ENCODE measurements at regions not wholly inside any gene's neighbourhood (a gene's known extent, or its start where the extent isn't known, plus 50 kb on each side); places are given as distances from the start of the nearest gene placed in this dataset.
A peak's percentile ranks its signal among the peaks of the same experiment; 100 is the strongest.
"Not testable (repeated sequence)": the region's sequence is repeated elsewhere in the genome, so short reads cannot be mapped to it uniquely, and the experiment has no call there.

DNA sequence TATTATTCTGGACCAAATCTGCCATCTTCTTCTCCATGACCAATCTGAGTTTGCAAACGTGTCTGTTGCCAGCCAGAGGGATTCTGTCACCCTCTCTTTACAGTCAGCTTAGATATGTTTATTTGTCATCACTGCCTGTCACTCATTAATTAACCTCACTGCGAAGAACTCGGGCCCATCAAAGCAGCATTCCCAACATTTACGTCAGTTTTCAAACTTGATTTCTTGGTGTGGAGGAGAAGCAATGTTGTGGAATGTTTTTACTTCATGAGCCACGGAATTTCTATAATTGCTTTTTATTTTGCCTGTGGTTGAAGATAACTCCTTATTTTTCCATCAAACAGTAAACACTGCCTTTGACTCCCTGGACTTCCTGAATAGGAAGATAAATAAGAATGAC, 91.8 kb upstream of the CNKSR3 start:
- no peak for DNase-seq (ENCODE audit: low read depth)

DNA sequence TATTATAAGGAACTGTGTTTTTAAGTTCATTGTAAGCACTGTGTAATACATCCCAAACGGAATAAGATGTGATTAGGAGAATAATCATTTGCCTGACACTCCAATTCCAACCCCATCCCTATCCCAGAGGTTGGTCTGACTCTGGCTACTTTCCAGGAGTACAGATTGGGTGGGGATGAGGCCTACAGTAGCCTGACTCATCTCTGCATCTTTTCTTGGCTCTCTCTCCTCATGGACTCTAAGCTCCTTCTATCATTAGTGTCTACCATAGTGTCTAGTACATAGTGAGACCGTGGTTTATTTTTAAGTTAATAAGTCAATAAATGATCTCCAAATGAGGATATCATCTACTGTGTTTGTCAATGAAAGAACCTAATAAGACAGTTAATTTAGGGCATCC, 92.2 kb upstream of the CNKSR3 start:
- DNase-seq (ENCODE audit: low read depth), result no peak

DNA sequence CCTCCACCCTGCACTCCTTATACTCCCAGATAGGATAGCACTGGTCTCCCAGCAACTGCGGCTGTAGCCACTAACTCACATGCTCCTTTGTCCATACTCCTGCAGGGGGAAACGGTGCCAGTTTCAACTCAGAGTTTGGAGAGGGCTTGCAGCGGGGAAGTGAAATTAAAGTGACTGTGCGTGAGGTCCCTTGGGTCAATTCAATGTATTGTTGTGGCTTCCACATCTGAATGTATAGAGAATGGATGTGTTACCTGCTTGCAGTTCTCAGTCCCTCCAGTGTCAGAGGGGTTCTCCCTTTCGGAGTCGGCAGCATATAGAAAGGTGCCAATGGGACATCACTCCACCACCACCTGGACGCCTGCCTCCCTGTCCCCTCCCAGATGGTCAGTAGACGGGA, 93.6 kb upstream of the CNKSR3 start:
- no peak for DNase-seq (ENCODE audit: low read depth)

DNA sequence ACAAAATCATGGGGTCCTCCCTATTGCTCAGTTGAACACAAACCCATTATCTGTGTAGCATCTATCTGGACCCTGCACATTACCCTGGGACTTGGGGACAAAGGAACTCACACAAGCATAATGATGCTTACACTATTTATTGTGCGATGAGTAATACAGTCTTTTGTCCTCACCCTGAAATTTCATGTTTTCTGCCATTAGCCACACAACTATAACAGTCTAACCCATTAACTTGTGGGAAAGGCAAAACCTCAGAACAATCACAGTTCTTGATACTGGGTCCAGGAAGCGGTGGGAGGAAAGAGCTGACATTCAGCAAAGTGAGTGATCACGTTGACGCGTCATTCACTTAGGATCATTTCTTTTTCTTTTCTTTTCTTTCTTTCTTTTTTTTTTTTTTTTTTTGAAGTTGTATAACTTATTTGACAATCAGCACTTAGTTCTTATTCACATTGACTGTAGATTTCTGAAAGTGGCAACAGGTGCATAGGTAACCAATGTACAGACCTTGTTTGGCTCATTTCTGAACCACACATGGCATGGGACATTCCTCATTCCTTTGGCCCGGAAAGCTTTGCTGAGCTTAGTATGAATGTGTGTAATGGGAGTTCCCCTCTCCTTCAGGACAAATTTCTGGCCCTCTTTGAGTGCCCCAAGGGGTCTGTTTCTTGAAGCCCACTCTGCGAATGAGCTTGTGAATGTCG, 94.8 kb upstream of the CNKSR3 start:
- DNase-seq (ENCODE audit: low read depth), result no peak

DNA sequence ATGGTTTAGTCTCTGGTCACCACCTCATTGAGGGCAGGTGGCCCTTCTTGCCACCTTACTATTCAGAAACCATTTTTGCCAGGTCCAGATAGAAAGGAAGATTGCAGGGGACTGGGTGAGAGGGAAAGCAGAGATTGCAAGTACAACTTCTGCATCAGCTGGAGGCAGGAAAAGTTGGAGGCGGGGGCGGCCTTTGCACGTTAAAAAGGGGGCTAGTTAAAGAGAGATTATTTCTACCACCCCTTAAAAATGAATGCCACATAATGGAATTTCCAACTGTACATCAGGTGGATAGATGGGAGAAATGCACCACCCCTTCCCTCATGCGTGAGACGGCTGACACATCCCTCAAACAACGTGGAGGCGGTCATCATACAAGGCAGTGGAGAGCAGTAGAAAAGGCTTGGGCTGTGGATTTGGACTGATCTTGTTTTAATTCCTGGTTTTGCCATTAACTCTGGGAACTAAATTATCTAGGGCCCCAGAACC, 95.4 kb upstream of the CNKSR3 start:
- DNase-seq (ENCODE audit: low read depth), result no peak

DNA sequence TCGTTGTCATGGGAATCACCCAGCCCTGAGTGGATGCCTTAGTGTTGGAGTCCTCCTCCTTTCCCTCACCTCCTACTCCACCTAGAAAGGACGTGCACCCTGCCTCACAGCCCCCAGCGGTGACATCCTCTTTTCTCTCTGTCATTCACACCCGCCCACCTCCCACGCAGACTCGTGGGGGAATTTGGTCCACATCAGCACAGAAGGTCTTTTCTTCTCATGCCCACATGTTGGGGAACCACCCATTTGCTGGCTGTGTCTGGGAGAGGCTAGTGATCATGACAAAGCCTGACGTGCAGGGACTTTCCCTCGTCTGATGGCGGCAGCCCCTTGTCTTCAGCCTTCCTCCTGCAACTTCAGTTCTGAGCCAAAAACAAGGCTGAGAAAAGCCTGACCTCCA, 96.0 kb upstream of the CNKSR3 start:
- no peak for DNase-seq (ENCODE audit: low read depth)

DNA sequence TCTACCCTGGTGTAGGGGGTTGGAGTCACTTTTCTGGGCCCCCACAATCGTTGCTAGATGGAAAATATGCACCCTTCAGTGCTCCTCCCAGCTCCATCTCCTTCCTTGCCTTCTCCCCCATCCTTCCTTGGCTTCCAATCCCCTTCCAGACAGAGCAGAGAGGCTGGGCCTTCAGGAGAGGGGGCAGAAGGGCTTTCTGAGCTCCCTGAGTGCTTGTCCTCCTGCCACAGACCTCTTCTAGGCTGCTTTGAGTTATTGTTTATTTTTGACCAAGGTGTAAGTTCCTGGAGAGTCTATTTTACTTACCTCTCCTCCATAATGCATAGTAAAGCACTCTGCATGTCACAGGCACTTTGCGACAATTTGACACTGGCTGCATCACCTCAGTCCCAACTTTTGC, 96.4 kb upstream of the CNKSR3 start:
- no peak for DNase-seq (ENCODE audit: low read depth)

DNA sequence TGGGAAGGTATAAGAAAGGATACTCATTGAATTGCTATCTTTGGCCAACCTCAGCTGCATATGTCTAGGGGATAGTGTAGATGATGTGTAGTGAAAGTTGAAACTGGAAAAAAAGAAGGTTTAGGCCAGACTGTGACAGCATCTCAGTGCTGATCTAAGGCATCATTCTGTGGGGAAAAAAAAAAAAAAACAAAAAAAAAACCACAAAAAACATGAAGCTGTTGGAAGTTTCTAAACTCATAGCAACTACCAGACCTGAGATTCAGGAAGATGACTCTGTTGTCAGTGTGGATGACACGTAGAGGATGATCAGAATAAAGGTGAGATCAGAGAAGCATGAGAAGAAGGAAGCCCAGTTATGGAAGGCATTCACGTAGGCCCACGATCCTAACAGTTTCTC, 100.8 kb upstream of the CNKSR3 start:
- DNase-seq (ENCODE audit: low read depth), result no peak

DNA sequence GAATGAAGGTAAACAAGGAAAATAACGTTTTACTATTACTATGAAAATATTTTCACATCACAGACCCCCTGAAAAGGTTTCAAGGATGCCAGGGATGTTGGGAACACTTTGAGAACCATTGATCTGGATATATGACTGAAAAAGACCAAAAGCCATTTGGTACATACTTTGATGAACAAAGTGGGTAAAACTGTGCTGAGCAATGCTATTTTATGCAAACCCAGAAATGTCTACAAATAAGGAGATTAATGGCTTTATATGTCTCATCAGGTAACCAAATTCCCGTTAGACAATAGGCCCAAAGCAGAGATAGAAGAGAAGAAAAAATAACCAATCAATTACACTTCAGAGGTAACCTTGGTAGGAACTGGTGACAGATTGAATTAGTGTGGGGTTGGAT, 101.4 kb upstream of the CNKSR3 start:
- no peak for DNase-seq (ENCODE audit: low read depth)

DNA sequence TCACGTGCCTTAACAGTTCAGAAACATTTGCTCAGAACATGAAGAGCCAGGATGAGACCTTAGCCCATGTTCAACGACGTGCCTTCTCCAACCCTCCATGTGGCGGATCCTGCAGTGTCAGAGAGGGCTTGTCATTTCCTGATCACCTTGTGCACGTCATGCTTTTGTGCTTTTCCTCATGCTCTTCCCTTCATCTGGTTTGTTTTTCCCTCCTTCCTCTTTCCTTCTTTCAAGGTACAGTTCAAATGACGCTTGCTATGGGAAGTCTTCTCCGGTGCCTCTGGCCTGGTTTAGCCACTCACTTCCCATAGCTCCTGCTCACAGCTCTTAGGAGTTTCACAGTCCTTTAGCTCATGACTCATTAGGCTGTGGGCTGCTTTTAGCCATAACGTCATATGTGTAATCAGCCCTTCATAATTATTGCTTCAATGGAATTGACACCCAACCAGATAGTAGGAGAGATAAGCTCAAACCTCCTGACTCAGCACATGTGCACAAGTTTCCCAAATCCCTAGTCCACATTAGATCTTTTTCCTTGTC, 102.7 kb upstream of the CNKSR3 start:
- peak; percentile 14 for DNase-seq (ENCODE audit: low read depth)

DNA sequence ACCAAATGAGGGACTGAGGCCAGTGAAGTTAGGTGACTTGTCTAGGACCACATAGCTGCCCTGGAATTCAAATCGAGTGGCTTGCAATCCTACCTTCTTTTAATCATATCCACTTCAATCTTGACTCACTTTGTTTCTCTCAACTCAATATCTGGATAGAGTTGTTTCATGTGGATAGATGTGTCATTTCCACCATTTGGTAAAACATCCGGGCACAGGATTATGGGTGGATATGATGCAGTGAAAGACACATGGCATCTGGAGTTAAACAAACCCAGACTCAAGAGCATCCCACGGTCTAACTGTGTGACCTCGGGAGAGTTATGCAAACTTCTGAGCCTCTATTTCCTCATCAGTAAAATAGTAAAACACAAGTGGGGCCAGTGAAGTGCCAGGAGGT, 103.6 kb upstream of the CNKSR3 start:
- DNase-seq (ENCODE audit: low read depth), result no peak

DNA sequence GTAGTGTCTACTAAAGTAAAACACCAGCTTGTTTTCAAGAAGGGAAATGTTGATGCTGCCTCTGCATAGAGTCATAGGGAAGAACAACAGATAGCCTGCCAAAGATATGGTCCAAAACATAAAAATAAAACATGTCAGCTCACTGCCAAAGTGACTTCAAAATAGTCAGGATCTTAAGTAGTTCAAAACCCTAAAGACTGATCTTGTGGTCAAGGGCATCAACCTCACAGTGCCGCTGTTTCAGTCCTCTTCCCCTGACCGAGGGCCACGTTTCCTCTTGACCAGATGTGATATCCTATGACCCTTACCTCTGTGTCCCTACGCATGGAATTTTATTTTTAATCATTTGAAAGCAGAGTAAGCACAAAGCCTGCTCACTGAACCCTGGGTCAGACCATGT, 104.2 kb upstream of the CNKSR3 start:
- DNase-seq (ENCODE audit: low read depth), result no peak

DNA sequence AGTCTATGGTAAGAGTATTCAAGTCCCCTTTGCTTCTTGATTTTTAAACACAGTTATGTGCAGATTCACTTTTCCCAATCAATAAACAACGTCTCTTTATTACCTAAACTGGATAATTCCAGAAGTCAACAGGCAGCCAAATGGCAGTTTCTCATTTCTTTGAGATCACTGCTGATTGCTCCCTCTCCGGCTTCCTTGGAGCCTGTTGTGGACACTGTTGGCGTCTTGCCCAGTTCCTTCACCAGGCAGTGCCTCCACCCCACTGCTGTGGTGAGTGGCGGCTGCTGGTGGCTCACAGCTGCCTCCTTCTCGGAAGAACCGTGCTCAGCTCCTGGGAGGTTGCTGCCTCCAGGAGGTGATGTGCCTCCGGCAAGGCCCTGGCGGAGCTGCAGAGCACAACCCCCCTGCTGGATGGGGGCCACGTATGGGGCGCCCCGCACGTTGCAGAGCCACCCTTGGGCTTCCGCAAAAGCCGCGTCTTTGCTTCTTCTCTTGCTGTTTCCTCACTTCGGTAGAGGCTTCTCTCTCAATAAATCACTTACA, 105.1 kb upstream of the CNKSR3 start:
- peak; percentile 71 for DNase-seq (ENCODE audit: low read depth)

DNA sequence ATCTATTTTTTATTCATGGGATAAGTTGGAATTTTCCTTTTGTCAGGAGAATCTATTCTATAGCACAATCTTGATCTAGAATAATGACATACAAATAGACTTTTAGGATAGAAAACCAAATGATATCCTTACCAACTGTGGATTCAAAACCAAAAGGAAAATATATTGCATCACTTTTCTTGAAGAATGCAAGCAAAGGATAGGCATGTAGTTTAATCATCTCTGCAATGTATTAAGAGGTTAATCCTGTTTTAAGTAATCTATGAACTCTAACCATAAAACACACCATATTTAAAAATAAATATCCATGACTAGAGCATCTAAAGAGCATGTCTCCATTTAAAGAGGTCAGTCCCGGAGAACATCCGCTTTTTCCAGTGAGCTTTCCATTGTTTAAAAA, 106.7 kb upstream of the CNKSR3 start:
- no peak for DNase-seq (ENCODE audit: low read depth)

DNA sequence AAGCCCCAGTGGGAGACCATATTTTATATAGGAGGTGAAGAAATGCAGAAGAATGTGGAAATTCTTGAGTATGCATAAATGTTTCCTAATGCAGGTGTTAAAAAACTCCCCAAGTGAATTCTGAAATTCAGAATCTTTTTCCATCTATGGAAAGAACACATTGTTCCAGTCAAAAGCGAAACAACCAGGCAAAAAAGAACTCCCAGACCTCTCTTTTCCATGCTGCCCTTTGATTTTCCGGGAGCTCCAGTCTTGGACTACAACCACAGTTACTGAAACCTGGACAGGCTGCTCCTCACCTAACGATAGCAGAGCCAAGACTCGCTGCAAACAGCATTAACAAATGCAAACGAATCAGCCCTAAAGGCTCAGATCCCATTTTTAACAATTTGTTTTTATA, 108.7 kb upstream of the CNKSR3 start:
- no peak for DNase-seq (ENCODE audit: low read depth)

DNA sequence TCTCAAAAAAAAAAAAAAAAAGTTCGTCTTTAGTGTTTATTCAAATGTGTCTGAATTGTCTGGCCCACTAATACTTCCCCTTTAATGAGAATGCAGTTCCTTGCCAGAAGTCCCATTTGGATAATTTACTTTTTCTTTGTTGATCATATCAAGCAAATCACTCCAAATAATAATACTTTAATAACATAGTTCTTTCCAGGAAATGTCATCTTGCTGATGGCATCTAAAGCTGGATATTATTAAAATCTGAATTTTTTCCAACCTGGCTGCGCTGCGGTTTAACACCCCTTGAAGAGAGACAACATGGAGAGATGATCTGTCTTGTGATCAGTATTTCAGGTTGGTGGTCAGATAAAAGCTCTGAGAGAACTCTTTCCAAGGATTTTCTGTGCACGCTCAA, 111.2 kb upstream of the CNKSR3 start:
- no peak for DNase-seq (ENCODE audit: low read depth)

DNA sequence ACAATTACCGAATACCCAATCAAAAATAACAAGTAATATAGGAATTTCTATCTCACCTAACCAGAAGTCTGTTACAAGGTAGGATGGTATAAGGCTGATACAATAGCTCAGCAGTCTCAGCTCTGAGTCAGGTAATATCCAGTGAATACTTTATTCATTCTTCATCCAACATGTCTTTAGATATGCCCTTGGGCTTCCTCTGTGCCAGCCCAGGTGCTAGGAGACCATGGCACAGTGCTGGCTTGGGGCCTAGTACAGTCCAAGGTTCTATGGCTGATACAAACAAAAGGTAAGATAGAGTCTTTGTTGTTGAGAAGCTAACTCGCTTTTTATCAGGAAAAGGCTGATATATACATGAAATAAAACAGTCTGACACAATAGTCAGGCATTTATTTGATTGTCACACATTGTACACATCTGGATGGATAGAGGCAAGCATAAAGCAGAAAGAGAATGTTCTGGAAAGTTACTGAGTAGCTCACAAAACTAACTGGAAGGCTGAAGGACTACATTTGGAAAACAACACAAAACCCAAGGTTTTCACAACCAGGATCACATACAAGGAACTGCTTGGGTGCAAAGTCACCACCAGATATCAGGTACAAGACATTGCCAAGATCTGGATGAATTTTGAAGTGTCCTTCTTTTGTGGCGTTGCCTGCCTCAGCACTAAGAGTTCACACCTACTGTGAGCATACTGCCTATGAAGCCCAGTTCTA, 110.4 kb upstream of the SCAF8 start:
- no peak for DNase-seq (ENCODE audit: low read depth)

DNA sequence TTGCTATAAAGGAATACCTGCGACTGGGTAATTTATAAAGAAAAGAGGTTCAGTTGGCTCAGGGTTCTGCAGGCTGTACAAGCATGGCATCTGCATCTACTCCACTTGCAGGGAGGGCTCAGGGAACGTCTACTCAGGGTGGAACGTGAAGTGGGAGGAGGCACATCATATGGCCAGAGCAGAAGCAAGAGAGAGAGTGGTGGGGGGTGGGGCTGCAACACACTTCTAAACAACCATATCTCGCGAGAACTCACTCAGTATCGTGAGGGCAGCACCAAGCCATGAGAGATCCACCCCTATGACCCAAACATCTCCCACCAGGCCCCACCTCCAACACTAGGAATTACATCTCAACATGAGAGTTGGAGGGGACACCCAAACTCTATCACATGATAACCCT, 109.8 kb upstream of the SCAF8 start:
- DNase-seq (ENCODE audit: low read depth), result no peak

DNA sequence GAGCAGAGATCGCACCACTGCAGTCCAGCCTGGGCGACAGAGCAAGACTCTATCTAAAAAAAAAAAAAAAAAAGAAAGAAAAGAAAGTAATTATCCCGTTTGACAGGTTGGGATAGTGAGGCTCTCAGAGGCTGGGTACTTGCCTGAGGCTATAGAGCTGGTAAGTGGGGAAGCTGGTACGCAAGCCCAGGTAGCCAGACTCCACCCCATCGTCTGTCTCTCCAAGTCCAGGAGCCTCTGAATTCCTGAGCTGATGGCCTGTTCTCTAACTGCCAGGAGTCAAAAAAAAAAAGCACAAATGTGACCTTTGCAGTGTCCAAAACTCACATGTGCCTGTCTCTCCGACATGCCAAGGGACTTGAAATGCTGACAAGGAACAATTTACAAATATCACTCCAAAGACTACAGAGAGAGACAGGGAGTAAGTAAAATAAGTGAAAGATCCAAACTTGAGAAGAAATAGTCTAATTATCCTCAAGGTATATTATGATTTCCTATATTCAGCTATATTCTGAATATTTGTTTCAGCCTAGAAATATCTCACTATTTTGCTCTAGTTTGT, 109.1 kb upstream of the SCAF8 start:
- no peak for DNase-seq (ENCODE audit: low read depth)

DNA sequence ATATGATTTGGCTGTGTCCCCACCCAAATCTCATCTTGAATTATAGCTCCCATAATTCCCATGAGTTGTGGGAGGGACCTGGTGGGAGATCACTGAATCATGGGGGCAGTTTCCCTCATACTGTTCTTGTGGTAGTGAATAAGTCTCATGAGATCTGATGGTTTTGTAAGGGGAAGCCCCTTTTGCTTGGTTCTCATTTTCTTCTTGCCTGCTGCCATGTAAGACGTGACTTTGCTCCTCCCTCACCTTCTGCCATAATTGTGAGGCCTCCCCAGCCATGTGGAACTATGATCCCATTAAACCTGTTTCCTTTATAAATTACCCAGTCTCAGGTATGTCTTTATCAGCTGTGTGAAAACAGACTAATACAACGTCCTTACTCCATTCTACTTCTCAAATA, 108.5 kb upstream of the SCAF8 start:
- not testable (repeated sequence) for DNase-seq (ENCODE audit: low read depth)

DNA sequence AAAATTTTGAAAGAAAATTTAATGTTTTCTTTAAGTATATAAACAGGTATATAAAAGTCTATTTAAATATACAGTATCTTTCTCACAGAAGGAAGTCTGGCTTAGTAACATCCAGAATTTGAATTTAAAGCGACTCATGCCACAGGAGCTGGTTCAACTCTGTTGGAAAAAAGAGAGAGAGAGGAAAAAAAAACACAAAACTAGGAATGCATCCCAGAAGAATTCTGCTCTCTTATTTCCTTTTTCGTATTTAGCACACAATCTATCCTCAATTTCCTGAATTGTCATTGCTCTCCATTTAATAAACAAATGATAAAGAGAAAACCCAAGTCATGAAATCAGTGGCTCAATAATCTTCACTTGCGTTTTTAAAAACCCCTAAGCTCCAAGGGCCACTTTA, 107.5 kb upstream of the SCAF8 start:
- no peak for DNase-seq (ENCODE audit: low read depth)

DNA sequence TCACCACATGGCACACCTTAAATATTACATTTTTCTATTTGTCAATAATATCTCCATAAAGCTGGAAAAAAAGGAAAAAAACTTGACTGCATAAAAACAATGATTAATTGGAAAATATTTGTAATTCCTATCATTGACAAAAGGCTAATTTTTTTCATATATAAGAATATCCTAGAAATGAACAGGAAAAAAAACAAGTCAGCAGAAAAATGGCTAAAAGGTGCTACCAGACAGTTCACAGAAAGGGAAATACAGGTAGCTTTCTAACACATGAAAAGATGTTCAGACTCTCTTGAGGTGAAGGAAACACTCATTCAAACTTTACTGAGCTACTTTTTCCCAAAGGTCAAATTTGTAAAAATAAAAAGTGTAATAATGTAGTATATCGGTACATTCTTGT, 104.1 kb upstream of the SCAF8 start:
- no peak for DNase-seq (ENCODE audit: low read depth)

DNA sequence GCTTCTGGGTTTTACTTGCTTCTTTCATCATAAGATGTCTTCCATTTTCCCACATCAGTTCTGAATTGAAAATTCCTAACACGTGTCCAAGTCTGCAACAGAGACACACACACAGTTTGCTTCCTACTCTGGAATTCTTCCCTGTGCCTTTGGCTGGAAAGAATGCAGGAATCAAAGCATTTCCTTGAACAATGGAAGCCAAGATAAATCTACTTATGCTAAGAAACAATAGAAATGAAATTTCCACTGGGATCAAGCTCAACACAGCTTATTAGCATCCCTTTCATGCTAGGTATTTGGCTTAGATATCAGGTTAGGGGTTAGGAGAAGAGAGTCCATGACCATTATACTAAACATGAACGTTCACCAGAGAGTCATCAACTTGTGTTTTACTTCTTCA, 101.1 kb upstream of the SCAF8 start:
- DNase-seq (ENCODE audit: low read depth), result no peak
